ENCODE measurements at regions not wholly inside any gene's neighbourhood (a gene's known extent, or its start where the extent isn't known, plus 50 kb on each side); places are given as distances from the start of the nearest gene placed in this dataset.
"Not testable (repeated sequence)": the region's sequence is repeated elsewhere in the genome, so short reads cannot be mapped to it uniquely, and the experiment has no call there.

DNA sequence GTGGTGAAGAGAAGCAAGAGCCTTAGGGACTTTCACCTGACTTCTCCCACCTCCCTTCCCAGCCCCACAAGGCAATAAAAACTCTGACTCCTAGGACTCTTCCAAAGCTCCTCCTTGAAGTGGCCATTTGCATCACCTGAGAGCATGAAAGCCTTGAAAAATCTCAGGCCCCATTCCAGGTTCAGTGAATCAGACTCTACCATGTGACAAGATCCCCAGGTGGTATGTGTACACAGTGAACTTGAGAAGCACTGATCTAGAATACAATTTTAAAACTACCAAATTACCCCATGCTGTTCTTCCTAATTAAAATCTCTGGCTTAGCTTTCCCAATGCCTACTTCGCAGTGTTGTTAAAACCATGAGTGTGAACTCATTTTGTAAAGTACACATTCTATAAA is 195.1 kb upstream of the SAMSN1 start:
- H3K27ac ChIP-seq (ENCODE audit: low read depth, low read length, severe bottlenecking) = no peak overlapping the region
- no peak overlapping the region for H3K4me3 ChIP-seq (ENCODE audit: extremely low read depth, insufficient read depth, low read length, poor library complexity, severe bottlenecking)
- no peaks in the 10 kb centered on the region for H3K4me1 ChIP-seq (ENCODE audit: control insufficient read depth, insufficient read depth, low read length, poor library complexity, severe bottlenecking)
- WGBS, 2 experiments (ENCODE audit: insufficient coverage in 2 of 2) = 100% methylated on average over 1 of the region's 1 CpG; no CpG with 5 or more reads in 1 of the 2 experiments
- H3K36me3 ChIP-seq (ENCODE audit: control insufficient read depth, insufficient read depth, low read length) = no peaks in the 10 kb centered on the region
- no peaks in the 10 kb centered on the region for H3K9me3 ChIP-seq (ENCODE audit: control insufficient read depth, low read length)

GRCh38 chr21:14740692-14741091 is 194.6 kb upstream of the SAMSN1 start:
- Histone ChIP-seq H3K36me3 (ENCODE audit: control insufficient read depth, insufficient read depth, low read length) (no peaks in the 10 kb centered on the region), H3K9me3 (ENCODE audit: control insufficient read depth, low read length) (no peaks in the 10 kb centered on the region), H3K4me3 (ENCODE audit: extremely low read depth, insufficient read depth, low read length, poor library complexity, severe bottlenecking) (no peak overlapping the region), H3K4me1 (ENCODE audit: control insufficient read depth, insufficient read depth, low read length, poor library complexity, severe bottlenecking) (no peaks in the 10 kb centered on the region), H3K27ac (ENCODE audit: low read depth, low read length, severe bottlenecking) (no peak overlapping the region)
- no CpG with 5 or more reads among the region's 1 CpG for WGBS, 2 experiments (ENCODE audit: insufficient coverage in 2 of 2)

- Histone ChIP-seq H3K36me3 (ENCODE audit: control insufficient read depth, insufficient read depth, low read length) (no peaks in the 10 kb centered on the region), H3K27ac (ENCODE audit: low read depth, low read length, severe bottlenecking) (no peak overlapping the region), H3K4me3 (ENCODE audit: extremely low read depth, insufficient read depth, low read length, poor library complexity, severe bottlenecking) (no peak overlapping the region), H3K4me1 (ENCODE audit: control insufficient read depth, insufficient read depth, low read length, poor library complexity, severe bottlenecking) (no peaks in the 10 kb centered on the region), H3K9me3 (ENCODE audit: control insufficient read depth, low read length) (no peaks in the 10 kb centered on the region)
- 80% methylated on average over 1 of the region's 3 CpGs; no CpG with 5 or more reads in 1 of the 2 experiments for WGBS, 2 experiments (ENCODE audit: insufficient coverage in 2 of 2)
Observed at GRCh38 chr21:14740116-14740515, 194.0 kb upstream of the SAMSN1 start.

GRCh38 chr21:14739590-14739989 is 193.5 kb upstream of the SAMSN1 start:
- H3K27ac ChIP-seq (ENCODE audit: low read depth, low read length, severe bottlenecking) = no peak overlapping the region
- H3K4me3 ChIP-seq (ENCODE audit: extremely low read depth, insufficient read depth, low read length, poor library complexity, severe bottlenecking) = no peak overlapping the region
- H3K9me3 ChIP-seq (ENCODE audit: control insufficient read depth, low read length) = no peaks in the 10 kb centered on the region
- H3K36me3 ChIP-seq (ENCODE audit: control insufficient read depth, insufficient read depth, low read length) = no peaks in the 10 kb centered on the region
- WGBS, 2 experiments (ENCODE audit: insufficient coverage in 2 of 2) = 100% methylated on average over 1 of the region's 2 CpGs
- no peaks in the 10 kb centered on the region for H3K4me1 ChIP-seq (ENCODE audit: control insufficient read depth, insufficient read depth, low read length, poor library complexity, severe bottlenecking)

- H3K27ac ChIP-seq (ENCODE audit: low read depth, low read length, severe bottlenecking); H3K4me3 ChIP-seq (ENCODE audit: extremely low read depth, insufficient read depth, low read length, poor library complexity, severe bottlenecking); H3K36me3 ChIP-seq (ENCODE audit: control insufficient read depth, insufficient read depth, low read length); H3K4me1 ChIP-seq (ENCODE audit: control insufficient read depth, insufficient read depth, low read length, poor library complexity, severe bottlenecking); H3K9me3 ChIP-seq (ENCODE audit: control insufficient read depth, low read length): not testable (repeated sequence)
- no CpG with 5 or more reads among the region's 3 CpGs for WGBS, 2 experiments (ENCODE audit: insufficient coverage in 2 of 2)
Observed at GRCh38 chr21:14738576-14738975, 192.5 kb upstream of the SAMSN1 start.

DNA sequence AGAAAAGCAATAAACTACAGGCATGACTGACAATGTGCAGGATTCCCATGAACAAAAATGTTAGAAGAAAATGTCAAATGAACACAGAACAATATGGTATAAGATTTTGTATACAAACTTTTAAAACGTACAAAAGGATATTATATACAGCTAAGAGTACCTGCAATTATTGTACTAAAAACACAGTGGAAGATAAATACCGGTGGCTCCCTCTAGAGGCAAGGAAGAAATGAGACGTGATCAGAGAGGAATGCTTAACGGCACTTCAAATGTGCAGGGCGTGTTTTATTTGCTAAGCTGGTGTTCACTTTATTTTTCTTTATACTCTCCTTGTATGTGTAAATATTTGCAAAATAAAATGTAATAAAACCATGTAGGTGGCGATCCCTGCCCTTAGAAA is 191.8 kb upstream of the SAMSN1 start:
- Histone ChIP-seq H3K9me3 (ENCODE audit: control insufficient read depth, low read length) (no peaks in the 10 kb centered on the region), H3K4me3 (ENCODE audit: extremely low read depth, insufficient read depth, low read length, poor library complexity, severe bottlenecking) (no peak overlapping the region)

GRCh38 chr21:14737284-14737691 is 191.2 kb upstream of the SAMSN1 start:
- Histone ChIP-seq H3K27ac (ENCODE audit: low read depth, low read length, severe bottlenecking) (no peak overlapping the region), H3K36me3 (ENCODE audit: control insufficient read depth, insufficient read depth, low read length) (no peaks in the 10 kb centered on the region), H3K4me1 (ENCODE audit: control insufficient read depth, insufficient read depth, low read length, poor library complexity, severe bottlenecking) (no peaks in the 10 kb centered on the region), H3K4me3 (ENCODE audit: extremely low read depth, insufficient read depth, low read length, poor library complexity, severe bottlenecking) (no peak overlapping the region), H3K9me3 (ENCODE audit: control insufficient read depth, low read length) (no peaks in the 10 kb centered on the region)
- WGBS, 2 experiments (ENCODE audit: insufficient coverage in 2 of 2) = 100% methylated on average over 1 of the region's 2 CpGs; no CpG with 5 or more reads in 1 of the 2 experiments

More for the DNA sequence above, 191.8 kb upstream of the SAMSN1 start:
- Histone ChIP-seq H3K36me3 (ENCODE audit: control insufficient read depth, insufficient read depth, low read length) (no peaks in the 10 kb centered on the region), H3K27ac (ENCODE audit: low read depth, low read length, severe bottlenecking) (no peak overlapping the region), H3K4me1 (ENCODE audit: control insufficient read depth, insufficient read depth, low read length, poor library complexity, severe bottlenecking) (no peaks in the 10 kb centered on the region)
- 0% methylated on average over 1 of the region's 6 CpGs; no CpG with 5 or more reads in 1 of the 2 experiments for WGBS, 2 experiments (ENCODE audit: insufficient coverage in 2 of 2)

DNA sequence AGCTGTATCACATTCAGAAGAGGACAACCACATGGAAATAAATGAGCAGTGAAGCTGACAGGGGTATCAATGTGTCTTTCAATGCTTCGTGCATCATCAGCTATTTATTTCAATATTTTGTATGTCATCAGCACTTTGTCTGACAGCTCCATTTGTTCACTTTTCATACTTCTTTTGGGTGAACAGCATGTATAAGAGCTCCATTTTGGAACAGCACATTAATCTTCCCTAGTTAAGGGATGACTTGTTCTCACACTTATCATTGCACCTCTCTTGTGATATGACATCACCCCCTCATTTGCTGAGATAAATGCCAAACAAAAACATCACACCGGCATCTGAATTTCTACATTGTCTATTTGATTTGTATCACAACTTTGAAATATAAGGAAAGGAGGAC is 190.6 kb upstream of the SAMSN1 start:
- no peaks in the 10 kb centered on the region for H3K4me1 ChIP-seq (ENCODE audit: control insufficient read depth, insufficient read depth, low read length, poor library complexity, severe bottlenecking)
- H3K27ac ChIP-seq (ENCODE audit: low read depth, low read length, severe bottlenecking) = no peak overlapping the region
- no peak overlapping the region for H3K4me3 ChIP-seq (ENCODE audit: extremely low read depth, insufficient read depth, low read length, poor library complexity, severe bottlenecking)
- 100% methylated on average over 1 of the region's 2 CpGs; no CpG with 5 or more reads in 1 of the 2 experiments for WGBS, 2 experiments (ENCODE audit: insufficient coverage in 2 of 2)
- no peaks in the 10 kb centered on the region for H3K36me3 ChIP-seq (ENCODE audit: control insufficient read depth, insufficient read depth, low read length)
- no peaks in the 10 kb centered on the region for H3K9me3 ChIP-seq (ENCODE audit: control insufficient read depth, low read length)

DNA sequence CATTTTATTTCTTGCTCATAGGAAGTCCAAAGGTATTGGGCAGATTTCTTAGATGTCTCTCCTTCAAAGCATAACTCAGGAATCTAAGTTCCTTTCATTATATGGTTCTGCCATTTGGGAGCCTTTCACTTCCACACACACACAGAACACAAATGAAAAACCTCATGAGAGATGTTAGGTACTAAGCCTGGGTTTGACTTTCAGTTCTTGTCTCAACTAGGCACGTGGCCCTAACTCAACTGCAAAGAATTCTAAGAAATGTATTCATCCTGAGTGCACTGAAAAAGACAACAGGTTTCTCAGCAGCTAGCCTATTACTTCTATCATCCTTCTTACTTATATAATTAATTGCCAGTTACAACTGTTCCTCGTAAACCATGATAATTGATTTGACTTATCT is 190.0 kb upstream of the SAMSN1 start:
- 80 to 100% methylated on average over 1 of the region's 2 CpGs for WGBS, 2 experiments (ENCODE audit: insufficient coverage in 2 of 2)

GRCh38 chr21:14734833-14735232 is 188.7 kb upstream of the SAMSN1 start:
- H3K4me1 ChIP-seq (ENCODE audit: control insufficient read depth, insufficient read depth, low read length, poor library complexity, severe bottlenecking) = no peaks in the 10 kb centered on the region

More for the DNA sequence above, 190.0 kb upstream of the SAMSN1 start:
- Histone ChIP-seq H3K27ac (ENCODE audit: low read depth, low read length, severe bottlenecking) (no peak overlapping the region), H3K36me3 (ENCODE audit: control insufficient read depth, insufficient read depth, low read length) (no peaks in the 10 kb centered on the region), H3K4me1 (ENCODE audit: control insufficient read depth, insufficient read depth, low read length, poor library complexity, severe bottlenecking) (no peaks in the 10 kb centered on the region), H3K9me3 (ENCODE audit: control insufficient read depth, low read length) (no peaks in the 10 kb centered on the region), H3K4me3 (ENCODE audit: extremely low read depth, insufficient read depth, low read length, poor library complexity, severe bottlenecking) (no peak overlapping the region)

GRCh38 chr21:14734191-14734590 is 188.1 kb upstream of the SAMSN1 start:
- Histone ChIP-seq H3K4me3 (ENCODE audit: extremely low read depth, insufficient read depth, low read length, poor library complexity, severe bottlenecking) (no peak overlapping the region), H3K27ac (ENCODE audit: low read depth, low read length, severe bottlenecking) (no peak overlapping the region), H3K4me1 (ENCODE audit: control insufficient read depth, insufficient read depth, low read length, poor library complexity, severe bottlenecking) (no peaks in the 10 kb centered on the region), H3K36me3 (ENCODE audit: control insufficient read depth, insufficient read depth, low read length) (no peaks in the 10 kb centered on the region), H3K9me3 (ENCODE audit: control insufficient read depth, low read length) (no peaks in the 10 kb centered on the region)
- no CpG with 5 or more reads among the region's 3 CpGs for WGBS, 2 experiments (ENCODE audit: insufficient coverage in 2 of 2)

More at GRCh38 chr21:14734833-14735232, 188.7 kb upstream of the SAMSN1 start:
- Histone ChIP-seq H3K27ac (ENCODE audit: low read depth, low read length, severe bottlenecking) (no peak overlapping the region), H3K9me3 (ENCODE audit: control insufficient read depth, low read length) (no peaks in the 10 kb centered on the region), H3K36me3 (ENCODE audit: control insufficient read depth, insufficient read depth, low read length) (no peaks in the 10 kb centered on the region), H3K4me3 (ENCODE audit: extremely low read depth, insufficient read depth, low read length, poor library complexity, severe bottlenecking) (no peak overlapping the region)
- 83 to 100% methylated on average over 1 of the region's 2 CpGs for WGBS, 2 experiments (ENCODE audit: insufficient coverage in 2 of 2)

Data from mesodermal cell (in vitro differentiated cells).